ENCODE measurements at regions not wholly inside any gene's neighbourhood (a gene's known extent, or its start where the extent isn't known, plus 50 kb on each side); places are given as distances from the start of the nearest gene placed in this dataset.
"Not testable (repeated sequence)": the region's sequence is repeated elsewhere in the genome, so short reads cannot be mapped to it uniquely, and the experiment has no call there.

- not testable (repeated sequence) for TF ChIP-seq POLR2A, CTCF (IDR thresholded peaks at IDR 0.05)
Measured at GRCh38 chr14:105688664-105689221, 162.4 kb downstream of the TMEM121 start.
